SK-N-SH (cell line): ENCODE measurements at regions not wholly inside any gene's neighbourhood (a gene's known extent, or its start where the extent isn't known, plus 50 kb on each side); places are given as distances from the start of the nearest gene placed in this dataset.

ENCODE experiments used
- CTCF ChIA-PET: fragments of 300-600, 350-600 bp; formaldehyde crosslinking; extraction: SDS; loops from one replicate; lab custom pipeline; 2021; lab: Yijun Ruan, JAX
- POLR2A ChIA-PET: fragments of 350-600 bp; sonication (Branson Sonifier 250); formaldehyde crosslinking; extraction: SDS; loops from one replicate; lab custom pipeline; 2020; ENCODE audit warnings: antibody characterized with exemption, inconsistent platforms; lab: Yijun Ruan, JAX
- DNase-seq: peaks from one replicate; pipeline ENCODE4 v3.0.0; 2012
- H2AFZ ChIP-seq: fragments of 200-600 bp; sonication (generic); 2 replicates; pipeline ENCODE4 v1.8.1; 2016; ENCODE audit warnings: antibody characterized with exemption, mild to moderate bottlenecking, low read depth
- H3F3A ChIP-seq: fragments of 200-600 bp; sonication (generic); replicated peaks from 2 replicates; pipeline ENCODE3; 2016; ENCODE audit warnings: antibody characterized with exemption, mild to moderate bottlenecking; ENCODE audit not compliant: insufficient read depth
- H3K27ac ChIP-seq, 2 experiments: fragments of 200-500 bp in 1 of 2; fragments of 200-600 bp in 1 of 2; sonication (Bioruptor generic) in 1 of 2; sonication (generic), shearing (Covaris generic) in 1 of 2; 2 replicates each; pipeline versions ENCODE4 v1.5.1 to v1.6.1; 2014 to 2016; ENCODE audit warnings: low read depth in 2 of 2, inconsistent platforms in 1 of 2, low read length in 1 of 2, mild to moderate bottlenecking in 1 of 2, mixed read lengths in 1 of 2
- H3K27me3 ChIP-seq: fragments of 200-600 bp; sonication (generic), shearing (Covaris generic); 2 replicates; pipeline ENCODE4 v1.6.1; 2016; ENCODE audit warnings: mixed run types; ENCODE audit not compliant: insufficient read depth
- H3K36me3 ChIP-seq, 2 experiments: fragments of 200-500 bp in 1 of 2; fragments of 200-600 bp in 1 of 2; sonication (Bioruptor generic) in 1 of 2; sonication (generic) in 1 of 2; replicated peaks in 1 of 2; 2 replicates each; pipeline versions ENCODE3 to v1.5.1; 2014 to 2016; ENCODE audit warnings: low read length in 1 of 2, mild to moderate bottlenecking in 1 of 2; ENCODE audit not compliant: insufficient read depth in 2 of 2, control insufficient read depth in 1 of 2
- H3K4me1 ChIP-seq, 2 experiments: fragments of 200-500 bp in 1 of 2; fragments of 200-600 bp in 1 of 2; sonication (Bioruptor generic) in 1 of 2; sonication (generic), shearing (Covaris generic) in 1 of 2; 2 replicates each; pipeline versions ENCODE4 v1.5.1 to v1.6.1; 2014 to 2016; ENCODE audit warnings: low read depth in 1 of 2, low read length in 1 of 2, mixed run types in 1 of 2; ENCODE audit not compliant: insufficient read depth in 2 of 2, control insufficient read depth in 1 of 2
- H3K4me2 ChIP-seq: fragments of 200-600 bp; sonication (generic), shearing (Covaris generic); 2 replicates; pipeline ENCODE4 v1.6.1; 2017; ENCODE audit warnings: mixed run types
- H3K4me3 ChIP-seq, 2 experiments: fragments of 200-500 bp in 1 of 2; fragments of 200-600 bp in 1 of 2; sonication (Bioruptor generic) in 1 of 2; sonication (generic), shearing (Covaris generic) in 1 of 2; 2 replicates each; pipeline versions ENCODE4 v1.5.1 to v1.8.1; 2014 to 2016; ENCODE audit warnings: low read depth in 2 of 2, inconsistent platforms in 1 of 2, low read length in 1 of 2, mild to moderate bottlenecking in 1 of 2, mixed read lengths in 1 of 2, moderate library complexity in 1 of 2
- H3K79me2 ChIP-seq: fragments of 200-600 bp; sonication (generic); 2 replicates; pipeline ENCODE4 v1.8.1; 2017; ENCODE audit warnings: mild to moderate bottlenecking; ENCODE audit not compliant: insufficient read depth
- H3K9ac ChIP-seq: fragments of 200-600 bp; sonication (generic); 2 replicates; pipeline ENCODE4 v1.6.1; 2017; ENCODE audit warnings: mixed run types
- H3K9me2 ChIP-seq: fragments of 200-600 bp; sonication (generic); 2 replicates; pipeline ENCODE4 v1.6.1; 2017; ENCODE audit warnings: mixed run types
- H3K9me3 ChIP-seq: fragments of 200-600 bp; sonication (generic); 2 replicates; pipeline ENCODE4 v1.6.1; 2017; ENCODE audit warnings: mixed run types, mild to moderate bottlenecking, moderate library complexity
- H4K20me1 ChIP-seq: fragments of 200-600 bp; sonication (generic); 2 replicates; pipeline ENCODE4 v1.6.1; 2017; ENCODE audit warnings: mild to moderate bottlenecking, mixed run types; ENCODE audit not compliant: insufficient read depth
- ELF1 ChIP-seq: IDR thresholded peaks from 2 replicates; pipeline ENCODE4 v1.4.0; 2012
- EZH2phosphoT487 ChIP-seq: fragments of 200-600 bp; sonication (generic); IDR thresholded peaks from 2 replicates; pipeline ENCODE4 v1.6.1; 2017; ENCODE audit warnings: low read depth, mixed run types, mild to moderate bottlenecking, antibody characterized with exemption, moderate library complexity, borderline replicate concordance
- FOSL2 ChIP-seq: IDR thresholded peaks from 2 replicates; pipeline ENCODE4 v1.4.0; 2012; ENCODE audit warnings: low read depth, mild to moderate bottlenecking, moderate library complexity, borderline replicate concordance
- GABPA ChIP-seq: IDR thresholded peaks from 2 replicates; pipeline ENCODE4 v1.4.0; 2012; ENCODE audit warnings: low read depth, mild to moderate bottlenecking
- MEF2A ChIP-seq: IDR thresholded peaks from 2 replicates; pipeline ENCODE4 v1.4.0; 2012; ENCODE audit warnings: low read depth, borderline replicate concordance
- RAD21 ChIP-seq: IDR thresholded peaks from 2 replicates; pipeline ENCODE4 v1.6.1; 2012; ENCODE audit warnings: mild to moderate bottlenecking, low read length
- TCF12 ChIP-seq: IDR thresholded peaks from 2 replicates; pipeline ENCODE4 v1.4.0; 2012
- WGBS: methylation state at CpG from one replicate; pipeline ENCODE4 v1.1.6; 2017; ENCODE audit warnings: low lambda C conversion rate; 5-methylcytosine and 5-hydroxymethylcytosine counted together
- TF ChIP-seq, protein P1 (sequence below): IDR thresholded peaks from 2 replicates; pipeline ENCODE4; 2012
- TF ChIP-seq, protein P2 (sequence below): IDR thresholded peaks from 2 replicates; pipeline ENCODE4 v1.6.1; 2012; ENCODE audit warnings: mild to moderate bottlenecking, low read depth, low read length, moderate library complexity
- TF ChIP-seq, protein P3 (sequence below): IDR thresholded peaks from 2 replicates; pipeline ENCODE4 v1.4.0; 2012; ENCODE audit warnings: low read depth, borderline replicate concordance

DNA sequence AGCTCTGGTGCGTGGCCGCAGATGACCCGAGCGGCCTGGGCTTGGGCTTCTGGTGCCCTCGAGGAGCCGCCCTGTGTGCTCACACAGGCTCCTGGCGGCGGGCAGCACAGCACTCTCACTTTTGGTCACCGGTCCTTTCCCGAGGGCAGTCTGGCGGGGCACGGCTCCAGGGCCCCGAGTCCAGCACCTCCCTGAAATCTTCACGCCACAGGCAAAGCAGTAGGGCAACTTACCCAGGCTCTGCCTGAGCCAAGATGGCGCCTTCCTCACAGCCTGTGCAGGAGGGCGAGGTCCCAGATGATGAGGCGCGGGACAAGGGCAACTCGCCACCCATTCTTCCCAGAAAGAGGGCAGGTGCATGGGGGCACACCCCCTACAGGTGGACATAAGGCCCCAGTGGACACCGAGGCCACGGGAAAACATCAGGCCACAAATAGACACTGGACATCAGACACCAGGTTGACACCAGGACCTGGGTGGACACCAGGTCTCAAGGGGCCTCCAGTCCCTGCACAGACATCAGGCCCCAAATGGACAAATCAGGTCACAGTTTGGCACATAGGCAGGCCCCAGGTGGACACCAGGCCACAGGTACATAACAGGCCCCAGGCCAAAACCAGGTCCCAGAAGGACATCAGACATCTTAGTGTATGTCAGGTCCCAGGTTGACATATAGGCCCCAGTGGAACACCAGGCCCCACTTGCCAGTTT is 57.6 kb upstream of the SEPTIN5 start:
- WGBS = 82% methylated on average over 6 of the region's 21 CpGs
- TF ChIP-seq GABPA (no peak), MEF2A (no peak), RAD21 (no peak), TCF12 (no peak), EZH2phosphoT487 (no peak), ELF1 (no peak), FOSL2 (no peak)
- TF ChIP-seq, protein P1, sequence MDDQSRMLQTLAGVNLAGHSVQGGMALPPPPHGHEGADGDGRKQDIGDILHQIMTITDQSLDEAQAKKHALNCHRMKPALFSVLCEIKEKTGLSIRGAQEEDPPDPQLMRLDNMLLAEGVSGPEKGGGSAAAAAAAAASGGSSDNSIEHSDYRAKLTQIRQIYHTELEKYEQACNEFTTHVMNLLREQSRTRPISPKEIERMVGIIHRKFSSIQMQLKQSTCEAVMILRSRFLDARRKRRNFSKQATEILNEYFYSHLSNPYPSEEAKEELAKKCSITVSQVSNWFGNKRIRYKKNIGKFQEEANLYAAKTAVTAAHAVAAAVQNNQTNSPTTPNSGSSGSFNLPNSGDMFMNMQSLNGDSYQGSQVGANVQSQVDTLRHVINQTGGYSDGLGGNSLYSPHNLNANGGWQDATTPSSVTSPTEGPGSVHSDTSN = no peak
- TF ChIP-seq, protein P2, sequence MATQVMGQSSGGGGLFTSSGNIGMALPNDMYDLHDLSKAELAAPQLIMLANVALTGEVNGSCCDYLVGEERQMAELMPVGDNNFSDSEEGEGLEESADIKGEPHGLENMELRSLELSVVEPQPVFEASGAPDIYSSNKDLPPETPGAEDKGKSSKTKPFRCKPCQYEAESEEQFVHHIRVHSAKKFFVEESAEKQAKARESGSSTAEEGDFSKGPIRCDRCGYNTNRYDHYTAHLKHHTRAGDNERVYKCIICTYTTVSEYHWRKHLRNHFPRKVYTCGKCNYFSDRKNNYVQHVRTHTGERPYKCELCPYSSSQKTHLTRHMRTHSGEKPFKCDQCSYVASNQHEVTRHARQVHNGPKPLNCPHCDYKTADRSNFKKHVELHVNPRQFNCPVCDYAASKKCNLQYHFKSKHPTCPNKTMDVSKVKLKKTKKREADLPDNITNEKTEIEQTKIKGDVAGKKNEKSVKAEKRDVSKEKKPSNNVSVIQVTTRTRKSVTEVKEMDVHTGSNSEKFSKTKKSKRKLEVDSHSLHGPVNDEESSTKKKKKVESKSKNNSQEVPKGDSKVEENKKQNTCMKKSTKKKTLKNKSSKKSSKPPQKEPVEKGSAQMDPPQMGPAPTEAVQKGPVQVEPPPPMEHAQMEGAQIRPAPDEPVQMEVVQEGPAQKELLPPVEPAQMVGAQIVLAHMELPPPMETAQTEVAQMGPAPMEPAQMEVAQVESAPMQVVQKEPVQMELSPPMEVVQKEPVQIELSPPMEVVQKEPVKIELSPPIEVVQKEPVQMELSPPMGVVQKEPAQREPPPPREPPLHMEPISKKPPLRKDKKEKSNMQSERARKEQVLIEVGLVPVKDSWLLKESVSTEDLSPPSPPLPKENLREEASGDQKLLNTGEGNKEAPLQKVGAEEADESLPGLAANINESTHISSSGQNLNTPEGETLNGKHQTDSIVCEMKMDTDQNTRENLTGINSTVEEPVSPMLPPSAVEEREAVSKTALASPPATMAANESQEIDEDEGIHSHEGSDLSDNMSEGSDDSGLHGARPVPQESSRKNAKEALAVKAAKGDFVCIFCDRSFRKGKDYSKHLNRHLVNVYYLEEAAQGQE = no peak
- TF ChIP-seq, protein P3, sequence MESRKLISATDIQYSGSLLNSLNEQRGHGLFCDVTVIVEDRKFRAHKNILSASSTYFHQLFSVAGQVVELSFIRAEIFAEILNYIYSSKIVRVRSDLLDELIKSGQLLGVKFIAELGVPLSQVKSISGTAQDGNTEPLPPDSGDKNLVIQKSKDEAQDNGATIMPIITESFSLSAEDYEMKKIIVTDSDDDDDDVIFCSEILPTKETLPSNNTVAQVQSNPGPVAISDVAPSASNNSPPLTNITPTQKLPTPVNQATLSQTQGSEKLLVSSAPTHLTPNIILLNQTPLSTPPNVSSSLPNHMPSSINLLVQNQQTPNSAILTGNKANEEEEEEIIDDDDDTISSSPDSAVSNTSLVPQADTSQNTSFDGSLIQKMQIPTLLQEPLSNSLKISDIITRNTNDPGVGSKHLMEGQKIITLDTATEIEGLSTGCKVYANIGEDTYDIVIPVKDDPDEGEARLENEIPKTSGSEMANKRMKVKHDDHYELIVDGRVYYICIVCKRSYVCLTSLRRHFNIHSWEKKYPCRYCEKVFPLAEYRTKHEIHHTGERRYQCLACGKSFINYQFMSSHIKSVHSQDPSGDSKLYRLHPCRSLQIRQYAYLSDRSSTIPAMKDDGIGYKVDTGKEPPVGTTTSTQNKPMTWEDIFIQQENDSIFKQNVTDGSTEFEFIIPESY = no peak
- no peaks in the 10 kb centered on the region for H4K20me1 ChIP-seq
- H3K9me3 ChIP-seq = no peaks in the 10 kb centered on the region
- H3K9me2 ChIP-seq = no peaks in the 10 kb centered on the region
- no peak overlapping the region for H2AFZ ChIP-seq
- no peak overlapping the region for H3K4me2 ChIP-seq
- POLR2A ChIA-PET = no interaction called here
- H3K27ac ChIP-seq = no peak overlapping the region
- no peaks in the 10 kb centered on the region for H3K27me3 ChIP-seq
- CTCF ChIA-PET = no interaction called here
- no peaks in the 10 kb centered on the region for H3K79me2 ChIP-seq
- no peaks in the 10 kb centered on the region for H3K4me1 ChIP-seq
- no peaks in the 10 kb centered on the region for H3F3A ChIP-seq
- no peaks in the 10 kb centered on the region for H3K36me3 ChIP-seq
- no peak overlapping the region for H3K9ac ChIP-seq
- no peak overlapping the region for H3K4me3 ChIP-seq
- no peak for DNase-seq
